Right atrium auricular region (tissue), 2 donors: ENCODE measurements at regions not wholly inside any gene's neighbourhood (a gene's known extent, or its start where the extent isn't known, plus 50 kb on each side); places are given as distances from the start of the nearest gene placed in this dataset.
A peak's percentile ranks its signal among the peaks of the same experiment; 100 is the strongest.

Source experiments
- DNase-seq: peaks from one replicate; pipeline ENCODE4 v3.0.0-alpha.2; 2019; ENCODE audit warnings: low spot score
- H3K27ac ChIP-seq, 2 donors: fragments of 200-600 bp; sonication (generic); 1 replicate in 1 of 2; 2 replicates in 1 of 2; pipeline ENCODE4 v1.5.1; 2016 to 2019
- H3K27me3 ChIP-seq, 2 donors: fragments of 200-600 bp; sonication (generic); one replicate each; pipeline versions ENCODE4 v1.5.1 to v1.6.0; 2017 to 2019
- H3K36me3 ChIP-seq: fragments of 200-600 bp; sonication (generic); one replicate; pipeline ENCODE4 v1.5.1; 2016
- H3K4me1 ChIP-seq, 2 donors: fragments of 200-600 bp; sonication (generic); one replicate each; pipeline versions ENCODE4 v1.5.1 to v1.6.0; 2017 to 2019
- H3K4me3 ChIP-seq, 2 donors: fragments of 200-600 bp; sonication (generic); 1 replicate in 1 of 2; 2 replicates in 1 of 2; pipeline ENCODE4 v1.5.1; 2017 to 2019; ENCODE audit warnings: mild to moderate bottlenecking in 1 of 2, moderate library complexity in 1 of 2
- H3K9me3 ChIP-seq, 2 donors: fragments of 200-600 bp; sonication (generic); one replicate each; pipeline ENCODE4 v1.5.1; 2019
- TF ChIP-seq, protein P1 (sequence below), 2 donors: fragments of 200-600 bp; sonication (generic); IDR thresholded peaks; one replicate each; pipeline ENCODE4 v1.5.1; 2019; ENCODE audit warnings: antibody characterized with exemption in 2 of 2

DNA sequence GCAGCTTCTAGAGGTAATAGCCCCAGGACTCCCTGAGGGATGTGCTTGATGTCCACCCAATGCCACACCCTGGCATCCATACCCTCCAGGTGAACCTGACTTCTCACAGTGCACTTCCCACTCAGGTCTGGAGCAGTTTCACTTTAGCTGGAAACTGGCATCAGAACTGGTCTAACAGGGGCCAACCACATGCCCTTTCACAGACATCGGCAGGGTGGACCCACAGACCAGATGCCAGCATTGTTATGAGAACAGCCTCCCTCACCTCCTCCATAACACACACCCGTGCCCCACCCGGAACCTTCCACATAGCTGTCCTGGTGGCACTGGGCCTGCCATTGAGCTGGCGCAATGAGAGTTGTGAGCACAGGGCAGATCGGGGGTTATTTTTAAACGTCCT is 77.4 kb upstream of the GPR12 start:
- Histone ChIP-seq H3K4me1 (no peaks in the 10 kb centered on the region), H3K9me3 (no peaks in the 10 kb centered on the region), H3K36me3 (no peaks in the 10 kb centered on the region), H3K27me3 (no peaks in the 10 kb centered on the region), H3K27ac (no peak overlapping the region), H3K4me3 (no peak overlapping the region)
- TF ChIP-seq, protein P1, sequence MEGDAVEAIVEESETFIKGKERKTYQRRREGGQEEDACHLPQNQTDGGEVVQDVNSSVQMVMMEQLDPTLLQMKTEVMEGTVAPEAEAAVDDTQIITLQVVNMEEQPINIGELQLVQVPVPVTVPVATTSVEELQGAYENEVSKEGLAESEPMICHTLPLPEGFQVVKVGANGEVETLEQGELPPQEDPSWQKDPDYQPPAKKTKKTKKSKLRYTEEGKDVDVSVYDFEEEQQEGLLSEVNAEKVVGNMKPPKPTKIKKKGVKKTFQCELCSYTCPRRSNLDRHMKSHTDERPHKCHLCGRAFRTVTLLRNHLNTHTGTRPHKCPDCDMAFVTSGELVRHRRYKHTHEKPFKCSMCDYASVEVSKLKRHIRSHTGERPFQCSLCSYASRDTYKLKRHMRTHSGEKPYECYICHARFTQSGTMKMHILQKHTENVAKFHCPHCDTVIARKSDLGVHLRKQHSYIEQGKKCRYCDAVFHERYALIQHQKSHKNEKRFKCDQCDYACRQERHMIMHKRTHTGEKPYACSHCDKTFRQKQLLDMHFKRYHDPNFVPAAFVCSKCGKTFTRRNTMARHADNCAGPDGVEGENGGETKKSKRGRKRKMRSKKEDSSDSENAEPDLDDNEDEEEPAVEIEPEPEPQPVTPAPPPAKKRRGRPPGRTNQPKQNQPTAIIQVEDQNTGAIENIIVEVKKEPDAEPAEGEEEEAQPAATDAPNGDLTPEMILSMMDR (IDR thresholded peaks at IDR 0.05) = no peak
- DNase-seq = peak; percentile 50

DNA sequence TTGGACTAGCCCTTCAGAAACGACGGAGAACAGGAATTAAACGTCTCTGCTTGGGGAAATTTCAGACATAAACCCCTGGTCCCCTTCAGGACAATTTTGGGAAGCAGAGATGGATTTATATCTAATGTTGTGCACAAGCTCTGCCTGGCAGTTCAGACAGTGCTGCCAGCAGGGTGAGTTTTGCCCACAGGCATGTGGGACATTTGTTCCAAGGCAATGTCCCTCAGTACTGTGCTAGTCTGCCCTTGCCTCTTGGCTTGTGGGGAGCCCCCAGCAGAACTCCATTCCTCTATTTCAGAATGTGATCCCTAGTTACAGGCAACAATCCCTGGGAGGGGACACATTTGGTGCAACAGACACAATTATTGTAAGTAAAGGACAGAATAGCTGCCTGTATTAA is 76.5 kb upstream of the GPR12 start:
- Histone ChIP-seq H3K4me3 (no peak overlapping the region), H3K9me3 (no peaks in the 10 kb centered on the region), H3K27ac (no peak overlapping the region), H3K27me3 (no peaks in the 10 kb centered on the region), H3K36me3 (no peaks in the 10 kb centered on the region), H3K4me1 (no peaks in the 10 kb centered on the region)
- TF ChIP-seq, protein P1 (IDR thresholded peaks at IDR 0.05) = no peak
- DNase-seq = peak; percentile 13

DNA sequence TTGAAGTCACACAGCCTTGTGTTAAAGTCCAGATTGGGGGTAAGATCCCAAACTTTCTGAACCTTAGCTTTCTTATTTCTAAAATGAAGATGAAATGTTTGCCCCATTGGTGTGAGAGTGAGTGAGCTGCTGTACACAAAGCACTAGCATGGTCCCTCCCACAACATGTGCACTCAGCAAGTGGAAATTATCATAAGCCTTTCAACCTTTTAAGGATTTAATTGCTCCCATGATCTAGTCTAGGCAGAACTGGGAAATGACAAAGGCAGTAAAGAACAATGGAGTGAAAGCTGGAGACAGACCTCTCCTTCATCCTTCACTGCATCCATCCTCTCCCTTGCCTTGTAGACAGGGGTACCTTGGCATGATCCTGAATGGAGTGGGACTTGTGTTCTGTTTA is 76.0 kb upstream of the GPR12 start:
- DNase-seq = no peak
- Histone ChIP-seq H3K27ac (no peak overlapping the region), H3K4me1 (no peaks in the 10 kb centered on the region), H3K36me3 (no peaks in the 10 kb centered on the region), H3K27me3 (no peaks in the 10 kb centered on the region), H3K4me3 (no peak overlapping the region), H3K9me3 (no peaks in the 10 kb centered on the region)
- TF ChIP-seq, protein P1 (IDR thresholded peaks at IDR 0.05) = no peak

- H3K4me3 ChIP-seq = no peak overlapping the region
- DNase-seq = peak; percentile 13
- TF ChIP-seq, protein P1 (IDR thresholded peaks at IDR 0.05) = no peak
- no peaks in the 10 kb centered on the region for H3K4me1 ChIP-seq
- H3K27ac ChIP-seq = no peak overlapping the region
- no peaks in the 10 kb centered on the region for H3K27me3 ChIP-seq
- no peaks in the 10 kb centered on the region for H3K36me3 ChIP-seq
- H3K9me3 ChIP-seq = no peaks in the 10 kb centered on the region
Observed at GRCh38 chr13:26834646-26835045, 74.1 kb upstream of the GPR12 start.

GRCh38 chr13:26831336-26831908 is 70.8 kb upstream of the GPR12 start:
- DNase-seq = no peak
- no peak overlapping the region for H3K4me3 ChIP-seq
- no peaks in the 10 kb centered on the region for H3K4me1 ChIP-seq
- H3K9me3 ChIP-seq = no peaks in the 10 kb centered on the region
- H3K27ac ChIP-seq = no peak overlapping the region
- no peaks in the 10 kb centered on the region for H3K36me3 ChIP-seq
- no peaks in the 10 kb centered on the region for H3K27me3 ChIP-seq
- TF ChIP-seq, protein P1 (IDR thresholded peaks at IDR 0.05) = no peak

- no peaks in the 10 kb centered on the region for H3K4me1 ChIP-seq
- DNase-seq = no peak
- no peak overlapping the region for H3K4me3 ChIP-seq
- TF ChIP-seq, protein P1 (IDR thresholded peaks at IDR 0.05) = no peak
- no peaks in the 10 kb centered on the region for H3K27me3 ChIP-seq
- H3K9me3 ChIP-seq = no peaks in the 10 kb centered on the region
- H3K36me3 ChIP-seq = no peaks in the 10 kb centered on the region
- no peak overlapping the region for H3K27ac ChIP-seq
Observed at GRCh38 chr13:26829716-26830115, 69.1 kb upstream of the GPR12 start.
